ENCODE measurements at regions not wholly inside any gene's neighbourhood (a gene's known extent, or its start where the extent isn't known, plus 50 kb on each side); places are given as distances from the start of the nearest gene placed in this dataset.
"Not testable (repeated sequence)": the region's sequence is repeated elsewhere in the genome, so short reads cannot be mapped to it uniquely, and the experiment has no call there.

- no peak for DNase-seq
These were observed 386.3 kb downstream of the MRPL39 start for GRCh38 chr21:25220954-25221353.

- no peak for DNase-seq
These were observed 387.1 kb downstream of the MRPL39 start for GRCh38 chr21:25220169-25220568.

- no peak for DNase-seq
These were observed 391.4 kb downstream of the MRPL39 start for GRCh38 chr21:25215698-25216384.

- no peak for DNase-seq
These were observed 392.6 kb downstream of the MRPL39 start for GRCh38 chr21:25214676-25215075.

- DNase-seq = no peak
These were observed 407.3 kb downstream of the MRPL39 start for GRCh38 chr21:25199944-25200343.

- DNase-seq = no peak
These were observed 416.1 kb downstream of the MRPL39 start for GRCh38 chr21:25191141-25191540.

- DNase-seq = no peak
These were observed 417.8 kb downstream of the MRPL39 start for GRCh38 chr21:25189497-25189896.

GRCh38 chr21:25188677-25189079 lies 418.6 kb downstream of the MRPL39 start:
- no peak for DNase-seq

GRCh38 chr21:25186273-25186672 lies 421.0 kb downstream of the MRPL39 start:
- DNase-seq = no peak

- no peak for DNase-seq
These were observed 423.7 kb downstream of the MRPL39 start for GRCh38 chr21:25183577-25183976.

- not testable (repeated sequence) for DNase-seq
These were observed 425.6 kb downstream of the MRPL39 start for GRCh38 chr21:25181690-25182089.

- DNase-seq = no peak
These were observed 428.2 kb downstream of the MRPL39 start for GRCh38 chr21:25179116-25179515.

- DNase-seq = no peak
These were observed 430.5 kb downstream of the MRPL39 start for GRCh38 chr21:25176637-25177412.

- DNase-seq = no peak
These were observed 431.3 kb downstream of the MRPL39 start for GRCh38 chr21:25175938-25176337.

GRCh38 chr21:25171438-25171837 lies 435.8 kb downstream of the MRPL39 start:
- DNase-seq = no peak

- DNase-seq = no peak
These were observed 436.6 kb downstream of the MRPL39 start for GRCh38 chr21:25170681-25171080.

GRCh38 chr21:25169370-25169769 lies 437.9 kb downstream of the MRPL39 start:
- DNase-seq = no peak

- not testable (repeated sequence) for DNase-seq
These were observed 440.4 kb downstream of the MRPL39 start for GRCh38 chr21:25166904-25167303.

GRCh38 chr21:25161571-25161970 lies 445.7 kb downstream of the MRPL39 start:
- DNase-seq = no peak

GRCh38 chr21:25155020-25155419 lies 452.3 kb downstream of the MRPL39 start:
- DNase-seq = not testable (repeated sequence)

- DNase-seq = no peak
These were observed 458.3 kb downstream of the MRPL39 start for GRCh38 chr21:25149022-25149421.

- DNase-seq = no peak
These were observed 467.9 kb downstream of the MRPL39 start for GRCh38 chr21:25139414-25139813.

GRCh38 chr21:25133939-25134338 lies 473.3 kb downstream of the MRPL39 start:
- no peak for DNase-seq

GRCh38 chr21:25127811-25128210 lies 479.5 kb downstream of the MRPL39 start:
- DNase-seq = no peak

Measured in CD4-positive, alpha-beta T cell treated with Interleukin-15 for 1 hour (primary cell).